ENCODE measurements at regions not wholly inside any gene's neighbourhood (a gene's known extent, or its start where the extent isn't known, plus 50 kb on each side); places are given as distances from the start of the nearest gene placed in this dataset.
"Not testable (repeated sequence)": the region's sequence is repeated elsewhere in the genome, so short reads cannot be mapped to it uniquely, and the experiment has no call there.

DNA sequence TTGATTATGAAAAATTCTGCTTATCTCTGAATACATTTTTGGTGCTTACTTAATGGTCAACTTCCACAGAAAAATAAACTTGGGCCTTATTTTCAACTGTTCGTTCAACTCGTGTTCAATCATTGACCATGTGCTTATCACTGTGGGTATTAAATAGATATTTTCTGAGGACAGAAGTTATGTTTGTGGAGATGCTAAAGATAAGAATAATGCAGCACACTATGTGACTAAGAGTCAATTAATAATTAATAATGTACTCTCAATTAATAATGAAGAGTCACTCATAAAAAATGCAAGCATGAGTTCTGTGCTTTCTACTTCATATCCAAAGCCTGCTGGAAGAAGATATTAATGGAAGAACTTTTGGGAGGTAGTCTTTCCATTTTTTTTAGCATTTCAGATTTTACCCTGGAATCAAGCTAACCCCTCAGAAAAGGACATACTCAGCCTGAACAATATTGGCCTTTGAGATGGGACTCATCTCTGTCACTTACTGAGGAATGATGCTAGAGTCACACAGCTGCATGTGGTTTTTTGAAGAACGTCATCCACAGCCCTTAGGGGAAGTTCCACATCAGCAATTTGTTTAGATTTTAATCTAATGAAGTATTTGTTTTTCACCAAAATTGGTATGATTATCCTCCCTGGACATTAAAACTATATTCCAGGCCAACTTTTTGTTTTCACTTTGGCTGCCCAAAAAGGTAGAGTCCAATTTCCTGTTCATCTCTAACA lies 191.9 kb upstream of the CRIM1 start:
- no peak for DNase-seq (ENCODE audit: low read depth)

- not testable (repeated sequence) for DNase-seq (ENCODE audit: low read depth)
These were observed 198.5 kb upstream of the CRIM1 start for GRCh38 chr2:36157093-36157492.

GRCh38 chr2:36147670-36148390 lies 207.7 kb upstream of the CRIM1 start:
- no peak for DNase-seq (ENCODE audit: low read depth)

GRCh38 chr2:36146765-36147164 lies 208.8 kb upstream of the CRIM1 start:
- DNase-seq (ENCODE audit: low read depth) = no peak

DNA sequence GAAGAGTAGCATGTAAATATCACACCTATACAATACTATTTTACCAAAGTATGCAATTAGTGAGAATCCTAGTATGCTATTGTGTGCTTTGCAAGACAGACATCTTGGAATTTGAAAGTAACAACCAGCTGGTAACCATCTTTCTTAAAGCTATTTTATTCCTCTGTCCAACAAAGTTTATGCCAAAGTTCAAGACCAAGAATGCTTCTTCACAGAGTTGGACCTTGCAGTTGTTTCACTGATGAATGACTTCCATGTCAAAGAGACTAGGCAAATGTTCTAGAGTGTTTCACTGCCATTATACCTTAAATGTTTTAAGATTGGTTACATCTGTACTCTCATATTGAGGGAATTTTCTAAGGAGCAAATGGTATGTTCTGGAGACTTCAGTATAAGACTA lies 215.2 kb upstream of the CRIM1 start:
- no peak for DNase-seq (ENCODE audit: low read depth)

- no peak for DNase-seq (ENCODE audit: low read depth)
These were observed 218.0 kb upstream of the CRIM1 start for GRCh38 chr2:36137612-36138011.

DNA sequence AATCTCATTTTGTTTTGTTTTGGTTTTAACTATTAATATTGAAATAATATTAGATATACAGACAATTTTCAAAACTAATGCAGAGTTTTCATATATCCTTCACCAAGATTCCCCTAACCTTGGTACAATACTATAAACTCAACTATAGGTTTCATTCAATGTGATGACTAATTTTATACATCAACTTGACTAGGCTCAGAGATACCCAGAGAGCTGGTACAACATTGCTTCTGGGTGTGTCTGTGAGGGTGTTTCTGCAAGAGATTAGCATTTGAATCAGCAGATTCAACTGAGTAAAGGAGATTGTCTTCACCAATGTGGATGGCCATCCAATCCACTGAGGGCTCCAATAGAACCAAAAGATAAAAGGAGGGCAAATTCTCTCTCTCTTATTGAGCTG lies 221.3 kb upstream of the CRIM1 start:
- DNase-seq (ENCODE audit: low read depth) = no peak

GRCh38 chr2:36128359-36128758 lies 227.2 kb upstream of the CRIM1 start:
- no peak for DNase-seq (ENCODE audit: low read depth)

DNA sequence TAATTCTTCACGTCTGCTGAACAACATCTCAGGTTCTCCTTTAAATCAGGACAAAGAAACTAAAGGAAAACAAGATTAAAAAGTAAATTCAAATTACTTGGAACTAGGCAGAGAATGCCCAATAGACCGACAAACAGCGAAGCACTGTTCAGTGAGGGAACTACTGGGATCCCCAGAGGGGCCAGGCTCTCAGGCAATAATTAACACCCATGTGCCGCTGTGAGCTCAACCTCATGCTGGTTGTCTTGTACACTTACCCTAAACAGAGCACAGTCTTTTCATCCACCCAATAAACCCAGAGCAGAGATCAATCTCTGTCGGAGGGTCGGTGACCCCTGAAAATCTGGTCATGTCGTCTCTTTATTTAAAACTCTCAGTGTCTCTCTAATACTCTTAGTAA lies 229.9 kb upstream of the CRIM1 start:
- no peak for DNase-seq (ENCODE audit: low read depth)

GRCh38 chr2:36123995-36124394 lies 231.6 kb upstream of the CRIM1 start:
- no peak for DNase-seq (ENCODE audit: low read depth)

GRCh38 chr2:36097022-36097421 lies 258.6 kb upstream of the CRIM1 start:
- no peak for DNase-seq (ENCODE audit: low read depth)

GRCh38 chr2:36091844-36092741 lies 263.5 kb upstream of the CRIM1 start:
- not testable (repeated sequence) for DNase-seq (ENCODE audit: low read depth)

GRCh38 chr2:36088716-36089328 lies 266.8 kb upstream of the CRIM1 start:
- DNase-seq (ENCODE audit: low read depth) = no peak

DNA sequence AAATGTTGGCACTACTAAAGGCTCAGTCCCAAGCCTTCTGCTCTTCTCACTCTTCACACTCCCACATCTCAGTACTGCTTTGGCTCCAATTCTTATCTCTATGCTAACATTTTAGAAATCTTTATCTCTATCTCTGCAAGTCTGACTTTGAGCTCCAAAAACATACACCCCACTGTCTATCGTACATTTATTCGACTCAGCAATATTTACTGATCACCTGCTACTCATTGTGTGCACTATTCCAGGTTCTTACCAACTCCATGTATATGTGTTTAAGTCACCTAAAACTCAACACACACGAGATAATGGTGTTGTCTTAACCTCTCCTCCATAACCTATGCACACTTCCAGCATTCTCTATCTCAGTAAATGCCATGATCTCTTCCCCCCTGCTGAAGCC lies 268.2 kb upstream of the CRIM1 start:
- no peak for DNase-seq (ENCODE audit: low read depth)

GRCh38 chr2:36079793-36080192 lies 275.8 kb upstream of the CRIM1 start:
- DNase-seq (ENCODE audit: low read depth) = no peak

- no peak for DNase-seq (ENCODE audit: low read depth)
These were observed 281.6 kb upstream of the CRIM1 start for GRCh38 chr2:36074008-36074407.

DNA sequence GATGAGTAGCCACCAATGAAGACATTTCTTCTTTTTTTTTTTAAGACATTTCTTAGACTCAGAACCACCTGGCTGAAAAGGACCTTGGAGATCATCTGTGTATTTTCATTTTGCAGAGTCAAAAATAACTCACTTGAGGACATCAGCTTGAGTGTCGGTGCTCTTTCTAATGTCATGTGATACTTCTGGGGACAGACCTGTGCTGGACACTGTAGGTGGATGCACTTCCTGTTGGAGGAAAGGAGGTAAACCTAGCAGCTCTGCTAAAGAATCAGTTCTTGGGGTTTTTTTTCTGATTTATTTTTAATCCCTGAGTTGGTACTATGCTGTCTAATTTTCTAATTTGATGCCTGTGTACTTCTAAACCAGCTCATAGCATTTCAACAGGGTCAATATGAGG lies 283.9 kb upstream of the CRIM1 start:
- DNase-seq (ENCODE audit: low read depth) = no peak

DNA sequence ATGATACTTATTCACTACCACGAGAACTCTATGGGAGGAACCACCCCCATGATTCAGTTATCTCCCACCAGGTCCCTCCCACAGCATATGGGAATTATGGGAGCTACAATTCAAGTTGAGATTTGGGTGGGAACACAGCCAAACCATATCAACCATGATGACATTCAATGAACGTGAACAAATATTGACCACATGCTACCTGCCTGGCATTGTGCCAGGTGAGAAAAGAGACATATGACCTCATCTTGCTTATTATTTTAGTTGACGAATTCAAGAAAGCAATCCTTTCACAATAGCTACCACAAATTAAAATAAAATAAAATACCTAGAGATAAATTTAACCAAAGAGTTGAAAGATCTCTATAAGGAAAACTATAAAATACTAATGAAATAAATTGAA lies 286.5 kb upstream of the CRIM1 start:
- DNase-seq (ENCODE audit: low read depth) = no peak

DNA sequence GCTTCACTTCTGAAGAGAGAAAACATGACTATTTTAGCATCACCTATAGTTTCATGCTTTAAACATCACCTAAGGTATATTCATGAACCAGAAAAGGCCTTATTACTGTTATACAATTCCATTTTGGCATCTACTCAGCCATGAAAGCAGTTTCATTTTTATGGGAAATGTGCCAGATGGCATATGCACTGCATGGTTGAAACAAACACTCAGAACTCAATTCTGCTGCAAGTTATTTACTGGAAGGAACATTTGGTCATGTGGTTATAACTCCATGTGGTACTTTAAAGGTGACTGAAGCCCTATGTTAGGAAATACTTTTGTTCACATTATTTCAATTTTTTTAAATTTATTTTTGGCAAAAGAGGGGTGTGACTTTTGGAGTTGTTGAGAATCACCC lies 287.5 kb upstream of the CRIM1 start:
- no peak for DNase-seq (ENCODE audit: low read depth)

GRCh38 chr2:36060133-36060532 lies 295.4 kb upstream of the CRIM1 start:
- DNase-seq (ENCODE audit: low read depth) = no peak

DNA sequence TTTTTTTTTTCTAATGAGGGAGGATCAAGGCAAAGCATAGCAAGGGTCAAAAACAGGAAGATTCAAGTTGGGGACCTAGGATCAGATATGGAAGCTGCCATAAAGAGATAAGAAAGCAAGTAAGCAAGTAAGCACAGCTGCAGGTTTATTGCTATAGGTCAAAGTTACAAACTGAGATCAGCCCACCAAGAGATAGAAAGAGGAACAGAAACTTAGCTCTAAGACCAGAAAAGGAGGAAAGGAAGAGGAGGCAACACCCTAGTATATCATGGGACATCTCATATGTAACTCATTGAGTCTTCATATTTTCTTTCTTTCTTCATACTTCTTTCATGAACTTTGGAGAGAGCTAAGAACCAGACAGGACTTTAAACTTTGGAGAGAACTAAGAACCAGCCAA lies 295.9 kb upstream of the CRIM1 start:
- no peak for DNase-seq (ENCODE audit: low read depth)

DNA sequence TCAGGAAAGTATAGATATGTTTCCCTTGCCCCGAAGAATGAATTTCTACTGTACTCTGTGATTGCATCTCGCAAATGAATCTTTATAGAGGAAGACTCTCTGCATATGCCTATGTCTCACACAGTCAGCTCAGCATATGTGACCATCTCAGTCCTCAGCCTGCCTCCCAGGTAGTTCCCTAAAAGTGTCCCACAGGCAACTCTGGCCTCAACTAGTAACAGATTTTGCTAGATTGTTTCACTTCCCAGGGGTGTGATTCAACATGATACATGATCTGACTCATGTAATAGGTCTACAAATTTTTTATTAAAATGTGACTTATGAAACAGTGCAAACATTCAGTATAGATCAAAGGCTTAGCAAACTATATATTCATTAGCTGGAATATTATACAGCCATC lies 296.6 kb upstream of the CRIM1 start:
- DNase-seq (ENCODE audit: low read depth) = no peak
